ENCODE measurements at regions not wholly inside any gene's neighbourhood (a gene's known extent, or its start where the extent isn't known, plus 50 kb on each side); places are given as distances from the start of the nearest gene placed in this dataset.
"Not testable (repeated sequence)": the region's sequence is repeated elsewhere in the genome, so short reads cannot be mapped to it uniquely, and the experiment has no call there.

GRCh38 chrX:65451663-65452062 is 82.9 kb downstream of the LAS1L start:
- DNase-seq = no peak

DNA sequence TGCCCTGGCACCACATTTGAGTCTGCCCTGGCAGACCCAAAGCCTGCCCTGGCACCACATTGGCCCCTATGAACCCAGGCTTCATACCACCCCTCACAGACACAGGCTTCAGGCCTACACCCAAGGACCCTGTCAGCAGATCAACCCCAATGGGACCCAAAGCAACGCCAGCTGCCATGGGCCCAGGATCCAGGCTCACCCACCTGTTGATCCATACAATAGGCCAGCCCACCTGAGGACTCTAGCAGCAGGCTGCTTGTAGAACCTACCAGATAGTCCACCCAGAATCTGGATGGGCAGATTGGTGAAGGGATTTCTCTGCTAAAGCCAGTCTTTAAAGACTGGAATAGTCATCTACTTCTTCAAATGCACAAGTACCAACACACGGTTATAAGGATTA is 114.4 kb downstream of the LAS1L start:
- DNase-seq = no peak

- not testable (repeated sequence) for DNase-seq
Observed at GRCh38 chrX:65407662-65408061, 126.9 kb downstream of the LAS1L start.

DNA sequence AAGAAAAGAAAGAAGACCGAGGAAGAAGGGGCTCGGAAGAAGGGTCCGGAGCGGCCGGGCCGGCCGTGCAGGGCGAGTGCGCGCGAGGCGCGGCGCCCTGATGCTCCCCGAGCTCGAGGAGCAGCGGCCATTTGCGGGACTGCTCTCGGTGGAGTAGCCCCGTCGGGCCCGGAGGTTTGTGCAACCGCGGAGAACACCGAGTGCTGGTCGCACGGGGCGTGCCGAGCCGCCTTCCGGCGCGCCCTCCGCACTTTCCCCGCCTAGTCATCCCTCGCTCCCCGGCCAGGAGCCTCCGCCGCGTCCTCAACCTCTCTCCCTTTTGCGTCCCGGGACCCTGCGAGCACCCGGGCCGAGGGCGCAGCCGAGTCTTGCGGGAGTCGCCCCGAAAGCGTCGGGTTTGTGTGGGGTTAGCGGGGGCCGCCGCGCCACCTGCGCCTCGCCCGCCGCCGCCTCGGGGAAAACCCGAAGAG is 127.4 kb downstream of the LAS1L start:
- DNase-seq = no peak

DNA sequence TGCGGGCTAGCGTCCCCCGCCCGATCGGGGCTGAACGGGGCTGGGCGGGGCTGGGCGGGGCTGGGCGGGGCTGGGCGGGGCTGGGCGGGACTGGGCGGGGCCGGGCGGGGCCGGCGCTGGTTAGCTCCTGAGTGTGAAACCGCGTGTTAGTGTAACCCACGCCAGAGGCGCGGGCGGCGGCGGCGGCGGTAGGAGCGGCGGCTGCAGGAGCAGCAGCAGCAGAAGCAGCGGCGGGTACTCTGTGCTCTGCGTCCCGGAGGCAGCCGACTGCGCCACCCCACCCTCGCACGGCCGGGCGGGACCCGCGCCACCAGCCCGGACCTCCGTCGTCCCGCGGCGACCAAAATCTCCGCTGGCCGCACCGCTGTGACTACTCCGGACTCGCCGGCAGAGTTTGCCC is 128.1 kb downstream of the LAS1L start:
- peak; percentile 16 to 31 for DNase-seq

- DNase-seq = no peak
Observed at GRCh38 chrX:65392284-65392683, 142.3 kb downstream of the LAS1L start.

DNA sequence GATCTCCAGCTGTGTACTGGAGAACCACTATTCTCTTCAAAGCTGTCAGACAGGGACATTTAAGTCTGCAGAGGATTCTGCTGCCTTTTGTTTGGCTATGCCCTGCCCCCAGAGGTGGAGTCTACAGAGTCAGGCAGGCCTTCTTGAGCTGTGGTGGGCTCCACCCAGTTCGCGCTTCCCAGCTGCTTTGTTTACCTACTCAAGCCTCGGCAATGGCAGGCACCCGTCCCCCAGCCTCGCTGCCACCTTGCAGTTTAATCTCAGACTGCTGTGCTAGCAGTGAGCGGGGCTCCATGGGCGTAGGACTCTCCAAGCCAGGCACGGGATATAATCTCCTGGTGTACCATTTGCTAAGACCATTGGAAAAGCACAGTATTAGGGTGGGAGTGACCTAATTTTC is 145.5 kb downstream of the LAS1L start:
- DNase-seq = not testable (repeated sequence)
